ENCODE measurements at regions not wholly inside any gene's neighbourhood (a gene's known extent, or its start where the extent isn't known, plus 50 kb on each side); places are given as distances from the start of the nearest gene placed in this dataset.
"Not testable (repeated sequence)": the region's sequence is repeated elsewhere in the genome, so short reads cannot be mapped to it uniquely, and the experiment has no call there.

DNA sequence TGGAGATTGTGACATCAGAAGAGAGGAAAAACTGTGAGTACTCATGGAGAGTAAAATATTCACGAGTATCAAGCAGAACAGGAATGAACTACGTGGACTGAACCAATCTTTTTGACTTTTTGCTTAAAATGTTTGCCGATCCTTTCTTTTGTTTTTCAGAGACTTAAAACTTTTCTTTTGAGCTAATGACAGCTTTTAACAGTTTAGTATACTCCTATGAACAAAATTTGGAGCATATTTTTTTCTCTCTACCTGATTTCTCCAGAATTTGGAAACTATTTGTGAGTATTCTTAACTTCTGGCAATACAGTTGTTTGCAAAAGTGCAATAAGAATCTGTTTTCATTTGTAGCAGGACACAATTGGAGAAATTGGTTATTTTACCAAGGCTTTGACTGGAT is 786.3 kb downstream of the SORCS1 start:
- no peak for DNase-seq

DNA sequence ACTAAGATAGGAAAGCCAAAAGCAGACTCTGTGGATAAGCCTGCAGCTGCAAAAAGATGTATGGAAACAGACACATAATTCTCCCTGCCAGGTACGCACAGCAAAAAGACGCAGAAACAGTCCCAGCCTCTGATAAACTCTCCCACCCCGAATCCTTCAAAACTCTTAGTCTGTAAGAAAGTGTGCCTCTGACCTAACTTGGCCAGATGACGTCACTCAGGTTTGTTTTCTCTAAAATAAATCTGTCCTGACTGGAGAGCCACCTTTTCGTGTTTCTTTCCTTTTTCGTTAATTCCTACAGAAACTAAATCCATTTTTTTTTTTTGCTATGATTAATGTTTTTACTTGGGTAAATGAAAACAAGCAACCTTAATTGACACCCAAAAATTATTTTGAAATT is 793.8 kb downstream of the SORCS1 start:
- no peak for DNase-seq

DNA sequence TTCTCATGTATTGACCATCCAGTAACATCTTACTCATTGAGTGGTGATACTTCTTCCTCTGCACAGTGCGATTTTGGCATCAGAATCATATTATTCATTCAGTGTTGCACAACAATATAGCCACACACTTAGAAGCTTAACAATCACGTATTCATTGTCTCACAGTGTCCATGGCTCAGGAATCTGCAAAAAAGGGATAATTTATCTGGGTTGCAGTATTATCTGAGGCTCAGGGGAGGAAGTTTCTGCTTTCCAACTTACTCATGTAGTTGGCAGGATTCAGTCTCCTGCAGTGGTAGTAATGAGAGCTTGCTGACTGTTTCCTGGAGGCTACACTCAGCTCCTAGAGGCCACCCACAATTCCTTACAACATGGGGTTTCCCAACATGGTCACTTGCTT is 803.6 kb downstream of the SORCS1 start:
- peak; percentile 86 for DNase-seq

DNA sequence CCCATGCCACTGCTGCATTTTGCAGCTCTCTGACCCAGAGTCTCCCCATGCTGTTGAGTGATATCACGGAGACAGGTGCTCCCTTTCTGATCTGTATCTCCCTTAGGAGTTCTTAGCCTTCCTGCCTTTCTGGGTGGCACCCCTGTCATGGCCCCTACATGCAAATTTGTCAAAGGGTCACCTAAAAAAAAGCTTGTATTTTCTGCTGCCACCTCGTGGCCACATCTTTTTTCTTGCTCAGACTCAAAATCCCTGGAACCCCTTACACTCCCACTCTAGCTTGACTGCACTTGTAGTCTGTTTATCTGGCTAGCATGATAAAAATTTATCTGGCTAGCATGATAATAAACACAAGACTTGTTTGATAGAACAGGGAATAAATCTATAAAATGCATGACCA is 809.1 kb downstream of the SORCS1 start:
- no peak for DNase-seq

DNA sequence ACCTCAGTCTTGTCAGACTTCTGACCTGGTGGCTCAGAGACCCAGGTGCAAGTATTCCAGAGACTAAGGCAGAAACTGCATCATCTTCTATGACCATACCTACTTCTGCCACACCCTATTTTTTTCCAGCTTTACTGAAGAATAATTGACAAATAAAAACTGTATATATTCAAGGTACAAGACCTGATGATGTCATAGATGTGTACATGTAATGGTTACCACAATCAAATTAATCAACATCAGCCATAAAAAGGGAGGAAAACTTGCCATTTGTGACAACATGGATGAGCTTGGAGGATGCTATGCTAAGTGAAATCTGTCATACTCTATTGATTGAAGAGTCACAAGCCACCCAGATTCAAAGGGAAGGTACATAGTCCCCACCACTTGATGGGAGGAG is 815.6 kb downstream of the SORCS1 start:
- no peak for DNase-seq

DNA sequence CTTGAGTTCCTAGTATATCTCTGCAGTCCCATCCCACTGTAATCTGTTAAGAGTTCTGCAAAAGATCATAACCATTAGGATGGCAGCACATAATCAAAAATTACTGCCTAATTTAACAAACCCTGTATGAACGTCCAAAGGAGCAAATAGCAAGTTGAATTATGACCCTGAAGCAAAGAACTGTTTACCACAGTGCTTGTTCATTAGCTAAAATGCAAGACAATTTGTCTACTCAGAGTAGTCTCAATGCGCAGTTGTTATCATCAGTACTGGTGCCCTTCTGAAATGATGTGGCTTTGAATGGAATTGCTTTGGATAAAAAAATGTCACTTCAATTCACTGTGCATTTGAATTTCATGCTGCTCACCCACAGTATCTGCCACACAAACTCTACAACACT is 817.0 kb downstream of the SORCS1 start:
- DNase-seq, result no peak

DNA sequence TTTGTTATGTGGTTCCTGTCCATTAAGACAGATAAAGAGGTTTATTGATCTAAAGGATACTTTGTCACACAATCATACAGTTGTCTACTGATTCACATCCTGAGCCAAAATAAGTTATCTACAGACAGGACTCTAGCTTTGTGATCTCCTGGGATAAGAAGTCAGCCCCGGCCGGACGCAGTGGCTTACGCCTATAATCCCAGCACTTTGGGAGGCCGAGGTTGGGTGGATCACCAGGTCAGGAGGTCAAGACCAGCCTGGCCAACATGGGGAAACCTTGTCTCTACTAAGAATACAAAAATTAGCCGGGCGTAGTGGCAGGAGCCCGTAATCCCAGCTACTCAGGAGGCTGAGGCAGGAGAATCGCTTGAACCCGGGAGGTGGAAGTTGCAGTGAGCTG is 821.0 kb downstream of the SORCS1 start:
- DNase-seq, result not testable (repeated sequence)

DNA sequence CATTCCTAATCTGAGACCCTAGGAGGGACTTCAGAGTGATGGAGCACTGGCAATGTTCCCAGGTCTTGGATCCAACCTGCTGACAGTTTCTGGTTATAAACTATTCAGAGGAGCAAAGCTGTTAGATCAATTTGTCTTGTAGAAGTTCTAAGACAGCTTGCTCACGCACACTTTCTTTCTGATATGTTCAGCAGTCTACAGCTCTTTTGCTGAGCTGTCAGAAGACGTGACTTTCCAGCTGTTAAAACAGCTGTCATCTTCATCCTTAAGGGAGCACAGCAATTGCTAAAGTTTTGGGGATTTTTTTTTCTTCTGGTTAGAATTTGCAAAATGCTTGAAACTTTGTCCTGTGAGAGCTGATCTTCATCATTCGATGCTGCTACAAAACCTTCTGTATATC is 823.1 kb downstream of the SORCS1 start:
- no peak for DNase-seq

DNA sequence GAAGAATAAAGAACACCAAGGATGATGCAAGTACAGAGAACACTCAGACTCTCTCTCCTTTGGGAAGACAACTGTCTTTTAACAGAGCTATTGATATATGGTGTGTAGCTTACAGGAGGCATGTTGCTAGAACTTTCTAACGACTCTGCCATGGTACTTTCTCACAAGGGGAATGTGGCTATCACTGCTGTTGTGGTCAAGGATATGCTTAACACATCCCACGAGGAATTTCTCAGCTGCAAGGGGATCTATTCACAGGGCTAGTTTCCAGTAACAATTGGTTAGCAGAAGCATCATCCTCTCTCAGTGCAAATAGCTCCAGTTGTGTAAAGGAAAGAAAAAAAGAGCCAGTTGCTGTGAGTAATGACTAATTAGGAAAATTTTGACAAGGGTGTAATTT is 826.0 kb downstream of the SORCS1 start:
- DNase-seq, result no peak

DNA sequence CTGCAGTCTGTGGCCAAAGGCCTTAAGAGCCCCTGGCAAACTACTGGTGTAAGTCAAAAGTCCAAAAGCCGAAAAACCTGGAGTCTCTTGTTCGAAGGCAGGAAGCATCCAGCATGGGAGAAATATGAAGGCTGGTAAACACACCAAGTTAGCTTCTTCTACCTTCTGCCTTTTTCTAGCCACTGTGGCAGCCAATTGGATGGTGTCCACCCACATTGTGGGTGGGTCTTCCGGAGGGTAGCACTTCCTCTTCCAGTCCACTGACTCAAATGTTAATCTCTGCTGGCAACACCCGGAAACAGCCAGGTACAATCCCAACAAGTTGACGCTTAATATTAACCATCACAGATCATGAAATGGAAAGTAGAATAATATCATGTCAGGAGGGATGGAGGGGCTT is 827.6 kb downstream of the SORCS1 start:
- DNase-seq, result no peak

DNA sequence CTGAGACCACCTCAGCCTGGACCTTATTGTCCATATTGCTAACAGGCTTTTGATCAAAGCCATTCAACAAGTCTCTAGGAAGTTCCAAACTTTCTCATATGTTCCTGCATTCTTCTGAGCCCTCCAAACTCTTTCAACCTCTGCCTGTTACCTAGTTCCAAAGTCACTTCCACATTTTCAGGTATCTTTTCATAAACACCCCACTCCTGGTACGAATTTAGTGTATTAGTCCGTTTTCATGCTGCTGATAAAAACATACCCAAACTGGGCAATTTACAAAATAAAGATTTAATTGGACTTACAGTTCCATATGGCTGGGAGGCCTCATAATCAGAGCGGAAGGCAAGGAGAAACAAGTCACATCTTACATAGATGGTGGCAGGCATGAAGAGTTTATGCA is 836.8 kb downstream of the SORCS1 start:
- DNase-seq, result no peak

DNA sequence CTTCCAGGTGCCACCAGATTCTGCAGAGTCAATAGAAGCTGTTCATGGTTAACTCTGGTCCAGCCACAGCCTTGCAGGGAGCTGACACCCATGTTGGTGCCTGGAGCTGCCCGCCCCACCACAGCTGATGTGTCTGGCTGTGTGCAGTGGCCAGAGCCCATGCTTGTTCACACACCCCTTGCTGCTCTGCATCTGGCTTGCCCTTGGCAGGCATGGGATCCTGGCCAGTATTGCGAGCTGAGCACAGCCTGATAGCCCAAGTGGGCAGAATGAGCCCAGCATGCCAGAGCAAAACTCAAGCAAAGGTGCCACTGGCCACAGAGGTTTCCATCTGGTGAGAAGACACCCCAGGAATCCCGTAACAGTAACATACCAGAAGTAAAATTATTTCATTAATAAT is 843.6 kb downstream of the SORCS1 start:
- no peak for DNase-seq

DNA sequence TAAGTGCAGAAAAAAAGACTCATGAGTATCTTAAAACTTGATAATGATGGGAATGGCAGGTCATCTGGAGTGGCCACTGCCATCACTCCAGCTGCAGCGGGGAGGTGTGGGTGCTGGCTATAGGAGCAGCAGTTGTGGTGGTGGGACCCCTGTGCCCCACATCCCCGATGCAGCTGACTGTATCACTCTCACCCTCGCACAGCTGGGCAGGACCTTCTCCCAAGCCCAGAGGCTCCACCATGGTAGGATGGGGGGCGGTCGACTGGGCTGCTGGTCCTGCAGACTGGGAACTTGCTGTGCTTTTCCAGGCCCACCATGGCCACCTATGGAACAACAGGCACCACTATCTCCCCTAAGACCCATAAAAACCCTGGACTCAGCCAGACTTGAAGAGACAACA is 844.4 kb downstream of the SORCS1 start:
- DNase-seq, result no peak

DNA sequence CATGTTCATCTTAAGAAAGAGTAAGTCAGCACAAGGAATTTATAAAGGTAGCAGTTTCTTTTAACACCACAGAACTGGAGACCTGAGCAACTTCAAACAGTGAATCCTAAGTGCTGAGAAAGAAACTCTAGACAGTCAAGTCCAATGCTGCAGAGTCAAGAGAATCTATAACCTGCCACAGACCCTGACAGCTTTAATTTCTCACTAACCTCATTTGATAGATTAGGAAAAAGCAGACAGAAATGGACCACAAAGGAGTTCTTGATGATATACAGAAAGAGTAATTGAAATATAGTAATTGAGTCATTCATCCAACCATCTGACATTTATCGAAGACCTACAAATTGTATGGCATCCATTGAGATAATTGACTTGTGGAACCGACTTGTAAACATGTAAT is 847.0 kb downstream of the SORCS1 start:
- no peak for DNase-seq

DNA sequence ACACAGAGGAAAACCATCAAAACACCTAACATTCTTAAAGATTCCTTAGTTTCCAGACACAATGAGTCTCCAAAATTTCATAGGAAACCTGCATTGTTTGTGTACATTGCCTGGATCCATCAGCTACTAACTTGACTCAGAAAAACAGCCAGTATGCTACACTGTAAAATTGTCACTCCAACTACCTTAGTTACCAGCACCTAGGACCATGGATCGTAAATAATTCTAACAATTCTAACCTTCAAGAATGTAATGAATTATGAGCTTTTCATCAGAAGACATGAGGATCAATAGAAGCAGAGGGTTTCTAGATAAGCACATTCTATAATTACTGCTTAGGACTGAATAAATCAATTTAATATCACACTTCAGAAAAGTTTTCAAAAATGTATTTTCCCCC is 851.5 kb downstream of the SORCS1 start:
- DNase-seq, result no peak

DNA sequence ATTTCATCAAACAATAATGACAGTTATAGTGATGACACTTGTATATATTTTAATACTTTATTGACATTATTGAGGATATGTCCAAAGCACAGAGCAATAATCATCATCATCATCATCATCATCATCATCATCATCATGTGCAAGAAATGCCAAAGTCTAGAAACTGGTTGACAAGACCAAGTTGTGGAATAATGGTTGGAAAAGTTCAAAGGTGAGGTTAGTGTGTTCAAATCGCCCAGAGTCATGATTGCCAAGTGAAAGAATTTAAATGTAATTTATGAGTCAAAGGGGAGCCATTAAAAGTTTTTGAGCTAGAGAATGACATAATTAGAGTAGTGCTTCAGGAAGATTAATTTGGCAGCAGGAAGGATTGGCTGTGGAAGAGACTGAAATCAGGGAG is 852.4 kb downstream of the SORCS1 start:
- DNase-seq, result no peak

DNA sequence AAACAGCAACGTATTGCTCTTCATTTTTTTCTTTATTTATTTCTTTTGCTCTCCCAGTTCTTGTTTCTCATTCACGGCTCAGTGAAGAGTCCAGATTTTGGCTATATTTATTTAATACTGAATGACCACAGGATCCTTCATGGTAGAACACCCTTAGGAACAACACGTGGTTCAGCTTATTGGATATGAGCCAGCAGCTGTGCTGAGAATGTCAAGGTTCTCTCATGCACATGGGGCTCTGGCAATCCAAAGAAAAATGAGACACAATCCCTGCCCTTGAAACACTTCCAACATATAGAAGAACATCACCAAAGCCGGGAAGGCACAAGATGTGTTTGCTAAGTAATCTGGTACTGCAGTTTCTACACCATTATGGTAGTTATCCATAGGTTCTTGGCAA is 852.9 kb downstream of the SORCS1 start:
- no peak for DNase-seq

DNA sequence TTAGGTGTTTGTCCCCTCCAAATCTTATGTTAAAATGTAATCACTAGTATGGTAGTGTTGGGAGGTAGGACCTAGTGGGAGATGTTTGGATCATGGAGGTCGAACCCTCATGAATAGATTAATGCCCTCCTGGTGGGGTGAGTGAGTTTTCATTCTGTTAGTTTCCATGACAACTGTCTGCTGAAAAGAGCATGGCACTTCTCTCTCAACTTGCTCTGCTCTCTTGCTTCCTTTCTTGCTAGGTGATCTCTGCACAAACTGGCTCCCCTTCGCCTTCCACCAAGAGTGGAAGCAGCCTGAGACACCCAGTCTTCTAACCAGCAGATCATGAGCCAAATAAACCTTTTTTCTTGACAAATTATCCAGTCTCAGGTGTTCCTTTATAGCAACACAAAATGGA is 853.9 kb downstream of the SORCS1 start:
- DNase-seq, result no peak

DNA sequence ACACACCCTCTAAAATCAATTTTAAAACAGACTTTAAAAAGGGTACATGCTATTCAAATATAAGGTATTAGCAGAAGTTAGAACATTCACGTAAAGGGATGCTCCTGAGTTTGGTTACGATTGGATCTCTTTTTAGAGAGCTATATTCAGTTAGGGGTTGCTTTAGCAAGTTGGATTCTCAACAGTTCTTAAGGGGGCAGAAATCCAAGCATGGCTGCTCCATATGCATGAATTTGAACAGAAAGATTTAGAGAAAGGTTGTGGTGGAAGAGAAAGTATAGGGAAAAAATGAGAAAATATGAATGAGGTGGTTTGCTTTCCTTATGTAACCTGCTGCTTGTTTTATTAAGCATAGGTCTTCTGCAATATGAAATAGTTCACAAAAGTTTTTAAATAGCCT is 855.1 kb downstream of the SORCS1 start:
- no peak for DNase-seq

DNA sequence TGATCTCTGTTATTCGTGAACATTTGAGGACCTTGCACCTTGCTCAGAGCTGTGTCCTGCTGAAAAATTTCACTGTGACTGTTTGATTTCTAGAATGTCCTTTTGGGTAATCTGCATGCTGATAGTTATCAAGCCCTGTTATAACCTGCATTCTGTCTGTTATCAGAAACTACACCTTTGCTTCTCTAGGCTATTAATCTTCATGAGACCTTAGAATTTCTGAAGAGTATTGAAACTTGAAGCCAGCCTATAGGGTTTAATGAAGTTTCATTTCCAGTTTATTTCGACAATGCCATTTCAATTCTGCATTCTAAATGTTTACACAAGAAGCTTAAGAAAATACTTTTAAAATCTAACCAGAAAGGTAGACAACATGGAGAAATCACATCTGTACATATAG is 856.2 kb downstream of the SORCS1 start:
- DNase-seq, result no peak

DNA sequence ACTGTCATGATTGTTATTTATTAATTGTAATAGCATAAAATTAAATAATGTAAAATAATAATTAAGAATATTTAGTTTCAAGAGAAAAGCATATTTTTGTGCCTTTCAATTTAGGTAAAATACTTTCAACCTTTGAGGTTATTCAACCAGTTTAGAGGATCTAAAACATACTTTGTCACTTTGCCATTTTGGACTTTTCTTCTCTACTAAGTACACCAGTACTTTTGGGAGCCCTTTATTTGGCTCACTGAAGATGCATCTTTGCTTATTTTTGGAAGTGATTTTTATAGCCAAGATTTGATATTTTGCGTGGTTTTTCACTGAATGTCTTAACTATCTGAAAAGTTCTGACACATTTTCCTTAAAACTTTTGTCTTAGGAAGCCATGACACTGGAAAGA is 860.5 kb downstream of the SORCS1 start:
- no peak for DNase-seq

DNA sequence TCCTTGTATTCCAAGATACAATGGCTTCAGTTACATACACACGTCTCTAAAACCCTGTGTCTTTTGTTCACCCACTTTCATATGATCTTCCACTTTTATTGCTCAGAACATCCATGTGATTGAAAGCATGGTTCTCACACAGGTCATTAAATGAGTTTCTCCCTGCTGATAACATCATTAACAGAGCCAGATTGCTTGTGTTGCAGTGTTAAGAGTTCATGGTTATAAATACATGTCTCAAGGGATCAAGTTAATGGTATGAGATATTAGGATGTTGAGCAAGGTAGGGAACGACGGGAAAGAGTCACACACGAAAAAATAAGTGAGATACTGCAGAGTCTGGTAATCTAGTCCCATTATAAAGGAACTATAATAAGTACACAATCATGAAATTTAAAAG is 861.5 kb downstream of the SORCS1 start:
- DNase-seq, result no peak

DNA sequence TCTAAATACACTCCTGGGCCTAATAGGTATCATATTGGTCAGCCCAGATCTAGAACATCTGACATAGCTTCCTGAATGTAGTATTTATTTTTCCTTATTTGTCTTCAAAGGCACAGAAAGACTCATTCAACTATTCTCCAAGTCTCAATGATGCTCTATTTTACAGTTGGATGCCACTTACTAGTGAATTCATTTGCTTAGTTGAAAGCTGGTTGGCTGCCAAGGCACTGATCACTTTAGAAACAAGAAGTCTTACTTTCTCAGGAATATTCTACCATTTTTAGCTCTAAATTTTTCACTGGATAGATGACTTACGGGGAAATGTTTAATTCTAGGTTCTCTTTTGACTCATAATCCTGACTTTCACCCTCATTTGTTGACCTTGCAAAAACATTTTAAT is 863.4 kb downstream of the SORCS1 start:
- DNase-seq, result no peak

DNA sequence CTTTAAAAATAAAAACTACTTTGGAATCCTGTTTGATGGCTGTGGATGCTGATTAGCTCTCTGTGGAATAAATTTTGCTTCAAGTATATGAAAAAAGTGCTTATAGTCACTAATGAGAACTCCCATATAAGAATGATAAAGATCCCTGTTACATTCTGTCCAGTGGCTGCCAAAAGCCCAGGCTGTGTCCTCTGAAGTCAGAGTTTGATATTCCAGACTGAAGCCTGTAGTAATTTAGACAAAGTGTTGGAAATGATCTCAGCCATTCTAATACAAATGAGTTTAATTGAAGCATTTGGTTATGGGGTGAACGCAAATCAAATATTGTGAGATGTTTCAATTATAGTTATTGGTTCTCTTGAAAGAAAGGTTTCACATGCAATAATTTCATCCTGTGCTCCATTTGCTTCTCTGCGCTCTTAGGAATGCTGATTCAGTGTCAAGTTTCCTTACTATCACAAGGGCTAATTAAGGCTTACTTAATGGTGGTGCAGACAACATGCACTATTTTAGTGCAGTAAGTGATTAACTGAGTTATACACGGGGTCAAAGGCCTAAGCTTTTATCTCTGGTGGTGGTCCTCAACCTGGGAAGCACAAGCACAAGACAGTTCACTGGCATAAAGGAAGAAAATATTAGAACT is 867.6 kb downstream of the SORCS1 start:
- no peak for DNase-seq

DNA sequence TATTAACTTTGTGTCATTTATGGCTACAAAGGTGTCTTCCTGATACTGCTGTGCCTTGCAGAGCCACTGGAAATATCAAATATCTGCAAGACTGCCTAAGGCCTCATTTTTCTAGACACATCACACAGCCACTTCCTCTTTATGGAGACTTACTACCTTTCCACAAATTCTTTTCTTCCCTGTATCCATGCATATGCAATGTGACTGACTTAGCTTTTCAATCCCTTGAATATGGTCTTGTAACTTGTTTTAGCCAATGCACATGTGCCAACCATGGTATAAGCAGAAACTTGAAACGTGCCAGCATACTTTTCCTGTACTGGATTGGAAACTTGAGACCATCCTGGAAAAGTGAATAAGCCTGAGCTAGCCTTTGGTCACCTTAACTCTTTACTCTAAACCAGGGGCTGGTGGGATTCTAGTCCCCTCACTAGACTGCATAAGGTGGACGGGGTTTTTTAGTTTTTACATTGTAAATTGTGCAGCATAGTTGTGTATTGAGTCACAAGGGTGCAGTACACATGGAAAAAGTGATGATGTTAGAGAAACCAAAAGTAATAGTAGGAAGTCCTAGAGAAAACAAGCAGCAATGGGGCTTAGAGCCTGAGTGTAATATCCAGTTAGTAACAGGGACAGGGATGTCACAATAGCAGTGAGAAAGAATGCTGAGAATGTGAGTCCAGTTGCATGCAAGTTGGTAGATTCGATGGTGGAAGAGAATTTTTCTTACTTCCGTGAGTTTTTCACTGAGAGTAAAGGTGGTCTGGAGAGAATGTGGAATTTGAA is 879.5 kb downstream of the SORCS1 start:
- peak; percentile 73 for DNase-seq

All from EL (cell line).